ENCODE measurements at regions not wholly inside any gene's neighbourhood (a gene's known extent, or its start where the extent isn't known, plus 50 kb on each side); places are given as distances from the start of the nearest gene placed in this dataset.

- TF ChIP-seq GATA2 (IDR thresholded peaks at IDR 0.05; ENCODE audit: low read depth, low read length): no peak
- TF ChIP-seq GATA3 (IDR thresholded peaks at IDR 0.05; ENCODE audit: low read depth, low read length): no peak
These were observed 170.5 kb downstream of the TFAP2B start for GRCh38 chr6:50989123-50989522.

Measured in SH-SY5Y (cell line).